ENCODE measurements at regions not wholly inside any gene's neighbourhood (a gene's known extent, or its start where the extent isn't known, plus 50 kb on each side); places are given as distances from the start of the nearest gene placed in this dataset.

DNA sequence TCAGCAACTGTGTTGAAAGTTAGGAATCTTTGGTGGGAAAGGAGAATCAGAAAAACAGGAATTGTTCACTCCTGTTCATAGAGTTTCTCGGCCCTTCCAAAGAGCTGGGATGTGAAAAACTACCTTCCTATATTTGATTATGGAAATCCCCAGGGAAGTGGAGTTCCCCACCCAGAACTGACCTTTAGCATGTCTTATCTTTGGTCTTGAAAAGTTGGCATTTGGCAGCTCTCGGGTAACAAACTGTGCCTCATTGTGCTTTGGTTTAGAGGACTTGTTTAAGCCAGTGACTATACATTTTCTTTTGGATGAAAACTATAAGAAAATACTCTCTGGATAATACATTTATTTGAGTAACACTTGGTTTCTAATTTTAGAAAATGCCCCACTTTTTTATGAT is 51.3 kb upstream of the CERS6 start:
- TF ChIP-seq YY1 (IDR thresholded peaks at IDR 0.05; ENCODE audit: extremely low read depth, insufficient replicate concordance, low read depth, low read length) (no peak), POLR2AphosphoS5 (IDR thresholded peaks at IDR 0.05; ENCODE audit: low read depth, low read length) (no peak), POLR2A (IDR thresholded peaks at IDR 0.05; ENCODE audit: borderline replicate concordance, extremely low read depth, insufficient read depth, insufficient read length) (no peak), FOSL1 (IDR thresholded peaks at IDR 0.05; ENCODE audit: low read depth) (no peak), JUND (IDR thresholded peaks at IDR 0.05) (no peak), ZNF274 (IDR thresholded peaks at IDR 0.05; ENCODE audit: low read depth, low read length) (no peak), CEBPB (IDR thresholded peaks at IDR 0.05; ENCODE audit: low read depth) (no peak), EZH2phosphoT487 (IDR thresholded peaks at IDR 0.05; ENCODE audit: borderline replicate concordance) (no peak)
- TF ChIP-seq, protein P1, sequence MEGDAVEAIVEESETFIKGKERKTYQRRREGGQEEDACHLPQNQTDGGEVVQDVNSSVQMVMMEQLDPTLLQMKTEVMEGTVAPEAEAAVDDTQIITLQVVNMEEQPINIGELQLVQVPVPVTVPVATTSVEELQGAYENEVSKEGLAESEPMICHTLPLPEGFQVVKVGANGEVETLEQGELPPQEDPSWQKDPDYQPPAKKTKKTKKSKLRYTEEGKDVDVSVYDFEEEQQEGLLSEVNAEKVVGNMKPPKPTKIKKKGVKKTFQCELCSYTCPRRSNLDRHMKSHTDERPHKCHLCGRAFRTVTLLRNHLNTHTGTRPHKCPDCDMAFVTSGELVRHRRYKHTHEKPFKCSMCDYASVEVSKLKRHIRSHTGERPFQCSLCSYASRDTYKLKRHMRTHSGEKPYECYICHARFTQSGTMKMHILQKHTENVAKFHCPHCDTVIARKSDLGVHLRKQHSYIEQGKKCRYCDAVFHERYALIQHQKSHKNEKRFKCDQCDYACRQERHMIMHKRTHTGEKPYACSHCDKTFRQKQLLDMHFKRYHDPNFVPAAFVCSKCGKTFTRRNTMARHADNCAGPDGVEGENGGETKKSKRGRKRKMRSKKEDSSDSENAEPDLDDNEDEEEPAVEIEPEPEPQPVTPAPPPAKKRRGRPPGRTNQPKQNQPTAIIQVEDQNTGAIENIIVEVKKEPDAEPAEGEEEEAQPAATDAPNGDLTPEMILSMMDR (IDR thresholded peaks at IDR 0.05 in 2 of 3, conservative IDR thresholded peaks at IDR 0.05 in 1 of 3; ENCODE audit: borderline replicate concordance in 1 of 3, insufficient read depth in 1 of 3, low read depth in 2 of 3, low read length in 2 of 3): no peak
- TF ChIP-seq, protein P2, sequence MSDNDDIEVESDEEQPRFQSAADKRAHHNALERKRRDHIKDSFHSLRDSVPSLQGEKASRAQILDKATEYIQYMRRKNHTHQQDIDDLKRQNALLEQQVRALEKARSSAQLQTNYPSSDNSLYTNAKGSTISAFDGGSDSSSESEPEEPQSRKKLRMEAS (IDR thresholded peaks at IDR 0.05): no peak
- TF ChIP-seq, protein P3, sequence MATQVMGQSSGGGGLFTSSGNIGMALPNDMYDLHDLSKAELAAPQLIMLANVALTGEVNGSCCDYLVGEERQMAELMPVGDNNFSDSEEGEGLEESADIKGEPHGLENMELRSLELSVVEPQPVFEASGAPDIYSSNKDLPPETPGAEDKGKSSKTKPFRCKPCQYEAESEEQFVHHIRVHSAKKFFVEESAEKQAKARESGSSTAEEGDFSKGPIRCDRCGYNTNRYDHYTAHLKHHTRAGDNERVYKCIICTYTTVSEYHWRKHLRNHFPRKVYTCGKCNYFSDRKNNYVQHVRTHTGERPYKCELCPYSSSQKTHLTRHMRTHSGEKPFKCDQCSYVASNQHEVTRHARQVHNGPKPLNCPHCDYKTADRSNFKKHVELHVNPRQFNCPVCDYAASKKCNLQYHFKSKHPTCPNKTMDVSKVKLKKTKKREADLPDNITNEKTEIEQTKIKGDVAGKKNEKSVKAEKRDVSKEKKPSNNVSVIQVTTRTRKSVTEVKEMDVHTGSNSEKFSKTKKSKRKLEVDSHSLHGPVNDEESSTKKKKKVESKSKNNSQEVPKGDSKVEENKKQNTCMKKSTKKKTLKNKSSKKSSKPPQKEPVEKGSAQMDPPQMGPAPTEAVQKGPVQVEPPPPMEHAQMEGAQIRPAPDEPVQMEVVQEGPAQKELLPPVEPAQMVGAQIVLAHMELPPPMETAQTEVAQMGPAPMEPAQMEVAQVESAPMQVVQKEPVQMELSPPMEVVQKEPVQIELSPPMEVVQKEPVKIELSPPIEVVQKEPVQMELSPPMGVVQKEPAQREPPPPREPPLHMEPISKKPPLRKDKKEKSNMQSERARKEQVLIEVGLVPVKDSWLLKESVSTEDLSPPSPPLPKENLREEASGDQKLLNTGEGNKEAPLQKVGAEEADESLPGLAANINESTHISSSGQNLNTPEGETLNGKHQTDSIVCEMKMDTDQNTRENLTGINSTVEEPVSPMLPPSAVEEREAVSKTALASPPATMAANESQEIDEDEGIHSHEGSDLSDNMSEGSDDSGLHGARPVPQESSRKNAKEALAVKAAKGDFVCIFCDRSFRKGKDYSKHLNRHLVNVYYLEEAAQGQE (IDR thresholded peaks at IDR 0.05; ENCODE audit: low read depth): no peak

Measured in HCT116 (cell line).